K562 (cell line): ENCODE measurements at regions not wholly inside any gene's neighbourhood (a gene's known extent, or its start where the extent isn't known, plus 50 kb on each side); places are given as distances from the start of the nearest gene placed in this dataset.

Source experiments
- ARHGAP35 ChIP-seq: fragments of 450-650 bp; IDR thresholded peaks from 2 replicates; pipeline ENCODE4 v1.6.1; 2018; ENCODE audit not compliant: partially characterized antibody
- DIDO1 ChIP-seq: fragments of 450-650 bp; IDR thresholded peaks from 2 replicates; pipeline ENCODE4 v1.6.1; 2016; ENCODE audit warnings: low read depth, missing biosample characterization, missing genetic modification characterization
- HDAC1 ChIP-seq, 2 experiments: fragments of 450-650 bp; IDR thresholded peaks; 2 replicates each; pipeline ENCODE4 v1.6.1; 2016 to 2017; ENCODE audit warnings: inconsistent platforms in 1 of 2, mild to moderate bottlenecking in 1 of 2, moderate library complexity in 1 of 2
- HNRNPUL1 ChIP-seq: fragments of 200-400 bp; formaldehyde crosslinking; IDR thresholded peaks from 2 replicates; pipeline ENCODE4 v1.6.1; 2017; ENCODE audit warnings: low read length
- MAZ ChIP-seq, 2 experiments: fragments of 450-650 bp in 1 of 2; sonication (generic) in 1 of 2; formaldehyde crosslinking; IDR thresholded peaks in 1 of 2; conservative IDR thresholded peaks in 1 of 2; 2 replicates each; pipeline versions ENCODE4 v1.4.0 to v1.5.0; 2020; ENCODE audit warnings: mild to moderate bottlenecking in 1 of 2, missing genetic modification reagents in 1 of 2
- MXD1 ChIP-seq: fragments of 250-450 bp; sonication (Bioruptor Pico); IDR thresholded peaks from 2 replicates; pipeline ENCODE4 v1.8.0; 2021; ENCODE audit warnings: borderline replicate concordance, mild to moderate bottlenecking, moderate library complexity; ENCODE audit not compliant: poor library complexity, severe bottlenecking
- RAD21 ChIP-seq, 2 experiments: fragments of 250-450 bp in 1 of 2; fragments of 450-650 bp in 1 of 2; sonication (Bioruptor Pico) in 1 of 2; formaldehyde crosslinking in 1 of 2; IDR thresholded peaks in 1 of 2; conservative IDR thresholded peaks in 1 of 2; 2 replicates each; pipeline versions ENCODE4 v1.4.0 to v1.8.0; 2020 to 2022; ENCODE audit warnings: mild to moderate bottlenecking in 2 of 2, moderate library complexity in 1 of 2
- SP1 ChIP-seq: sonication (generic); formaldehyde crosslinking; IDR thresholded peaks from 2 replicates; pipeline ENCODE4 v1.8.1; 2022; ENCODE audit warnings: mild to moderate bottlenecking, missing genetic modification reagents
- THRB ChIP-seq: fragments of 450-650 bp; formaldehyde crosslinking; conservative IDR thresholded peaks from 2 replicates; pipeline ENCODE4 v1.4.0; 2022; ENCODE audit warnings: mild to moderate bottlenecking, missing genetic modification characterization
- ZBTB40 ChIP-seq, 2 experiments: fragments of 450-650 bp in 1 of 2; sonication (generic) in 1 of 2; formaldehyde crosslinking in 1 of 2; IDR thresholded peaks; 2 replicates each; pipeline versions ENCODE4 v1.7.1 to v1.9.0; 2016 to 2022; ENCODE audit warnings: inconsistent platforms in 1 of 2, mild to moderate bottlenecking in 1 of 2, missing genetic modification reagents in 1 of 2
- ZFP91 ChIP-seq: sonication (generic); formaldehyde crosslinking; IDR thresholded peaks from 2 replicates; pipeline ENCODE4 v1.8.0; 2022; ENCODE audit warnings: mild to moderate bottlenecking, missing genetic modification reagents
- ZNF766 ChIP-seq: fragments of 200-800 bp; sonication (Bioruptor generic); conservative IDR thresholded peaks from 2 replicates; pipeline ENCODE4 v1.6.1; 2016; ENCODE audit warnings: missing genetic modification characterization, missing compliant biosample characterization

- no peak for TF ChIP-seq ZBTB40 (IDR thresholded peaks at IDR 0.05)
- TF ChIP-seq ZBTB40 (CRISPR knock-in tag; IDR thresholded peaks at IDR 0.05) = no peak
- no peak for TF ChIP-seq ZNF766 (CRISPR knock-in tag)
- TF ChIP-seq RAD21 (CRISPR knock-in tag; conservative IDR thresholded peaks at IDR 0.05 in 1 of 2, IDR thresholded peaks at IDR 0.05 in 1 of 2) = no peak
- no peak for TF ChIP-seq HDAC1 (IDR thresholded peaks at IDR 0.05)
- TF ChIP-seq ARHGAP35 = no peak
- TF ChIP-seq ZFP91 = no peak
- TF ChIP-seq THRB (CRISPR knock-in tag) = no peak
- TF ChIP-seq HNRNPUL1 = no peak
- TF ChIP-seq SP1 = no peak
- TF ChIP-seq MAZ (CRISPR knock-in tag; conservative IDR thresholded peaks at IDR 0.05 in 1 of 2, IDR thresholded peaks at IDR 0.05 in 1 of 2) = no peak
- no peak for TF ChIP-seq DIDO1 (tag)
- TF ChIP-seq MXD1 (CRISPR knock-in tag) = no peak
Measured at GRCh38 chr7:84583331-84583730, 388.7 kb upstream of the SEMA3A start (continued).
